ENCODE measurements at regions not wholly inside any gene's neighbourhood (a gene's known extent, or its start where the extent isn't known, plus 50 kb on each side); places are given as distances from the start of the nearest gene placed in this dataset.
"Not testable (repeated sequence)": the region's sequence is repeated elsewhere in the genome, so short reads cannot be mapped to it uniquely, and the experiment has no call there.

DNA sequence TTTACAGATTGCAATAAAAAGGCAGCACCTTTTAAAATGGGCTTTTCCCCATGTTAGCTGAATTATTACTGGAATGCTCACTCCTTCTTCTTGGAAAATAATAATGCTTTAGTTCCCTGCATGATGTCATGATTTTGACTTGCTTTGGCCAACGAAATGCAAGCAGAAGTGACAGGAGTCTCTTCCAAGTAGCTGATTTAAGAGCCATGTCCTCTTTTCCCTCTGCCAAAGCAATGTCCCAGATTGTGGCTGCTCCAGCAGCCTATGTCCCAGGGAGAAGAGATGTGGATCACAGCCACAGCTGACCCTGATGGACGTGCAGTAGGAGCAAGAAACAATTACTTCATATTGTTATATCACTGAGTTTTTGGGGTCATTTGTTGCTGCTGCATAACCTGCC lies 246.6 kb downstream of the HAPSTR1 start:
- no peak for DNase-seq (ENCODE audit: low read depth)

DNA sequence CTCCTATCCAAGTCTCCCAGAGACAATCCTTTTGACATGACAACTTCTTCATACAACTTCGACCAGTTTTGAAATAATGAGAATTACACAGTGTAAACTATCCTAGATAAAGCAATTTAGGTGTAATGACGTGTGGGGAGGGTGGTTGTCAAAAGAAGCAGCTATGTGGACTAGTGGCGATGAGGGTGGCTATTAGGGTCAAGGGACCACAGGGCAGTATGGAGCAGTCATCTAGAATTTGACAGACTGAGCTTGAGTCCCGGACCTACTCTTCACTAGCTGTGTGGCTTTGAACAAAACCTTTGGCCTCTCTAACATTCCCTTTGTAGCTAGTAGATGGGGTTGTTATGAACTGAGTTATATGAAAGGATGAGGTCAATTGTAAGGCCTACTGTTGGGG lies 247.1 kb downstream of the HAPSTR1 start:
- no peak for DNase-seq (ENCODE audit: low read depth)

GRCh38 chr16:9340526-9341256 lies 249.2 kb downstream of the HAPSTR1 start:
- no peak for DNase-seq (ENCODE audit: low read depth)

DNA sequence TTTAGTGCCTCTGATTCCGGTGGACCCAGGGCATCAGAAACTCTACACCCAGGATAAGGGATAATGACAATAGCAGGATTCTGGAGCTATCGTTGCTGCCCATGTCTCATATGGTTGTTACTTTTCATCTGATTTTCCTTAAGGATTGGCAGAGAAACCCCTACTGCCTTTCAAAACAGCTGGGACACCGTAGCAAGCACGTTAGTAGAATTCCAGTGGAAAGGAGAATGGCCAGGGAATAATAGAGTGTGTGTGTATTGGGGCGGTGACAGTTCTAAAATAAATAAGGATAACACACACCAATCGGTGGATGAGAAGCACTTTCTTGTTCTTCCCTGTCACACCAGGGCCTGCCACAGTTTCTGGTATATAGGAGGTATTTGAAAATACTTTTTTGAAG lies 251.8 kb downstream of the HAPSTR1 start:
- DNase-seq (ENCODE audit: low read depth) = no peak

- no peak for DNase-seq (ENCODE audit: low read depth)
These were observed 253.1 kb downstream of the HAPSTR1 start for GRCh38 chr16:9344508-9344907.

DNA sequence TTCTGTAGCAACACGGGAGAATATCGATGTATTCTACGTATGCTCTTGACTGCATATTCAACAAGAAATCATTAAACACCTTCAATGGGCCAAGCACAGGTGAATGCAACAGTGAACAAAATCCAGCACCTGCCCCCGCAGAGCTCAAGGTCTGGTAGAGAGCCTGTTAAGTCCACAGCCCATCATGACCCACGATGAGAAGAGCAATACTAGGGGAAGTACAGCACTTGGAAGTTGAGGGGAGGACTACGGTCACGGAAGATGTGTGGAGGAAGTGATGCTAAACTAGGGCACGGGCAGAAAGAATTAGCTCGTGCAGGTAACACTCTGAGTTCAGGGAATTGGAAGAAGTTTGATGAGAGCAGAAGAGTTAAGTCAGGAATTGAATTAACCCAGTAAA lies 253.6 kb downstream of the HAPSTR1 start:
- DNase-seq (ENCODE audit: low read depth) = no peak

- no peak for DNase-seq (ENCODE audit: low read depth)
These were observed 254.4 kb downstream of the HAPSTR1 start for GRCh38 chr16:9345880-9346279.

- no peak for DNase-seq (ENCODE audit: low read depth)
These were observed 257.5 kb downstream of the HAPSTR1 start for GRCh38 chr16:9348912-9349311.

DNA sequence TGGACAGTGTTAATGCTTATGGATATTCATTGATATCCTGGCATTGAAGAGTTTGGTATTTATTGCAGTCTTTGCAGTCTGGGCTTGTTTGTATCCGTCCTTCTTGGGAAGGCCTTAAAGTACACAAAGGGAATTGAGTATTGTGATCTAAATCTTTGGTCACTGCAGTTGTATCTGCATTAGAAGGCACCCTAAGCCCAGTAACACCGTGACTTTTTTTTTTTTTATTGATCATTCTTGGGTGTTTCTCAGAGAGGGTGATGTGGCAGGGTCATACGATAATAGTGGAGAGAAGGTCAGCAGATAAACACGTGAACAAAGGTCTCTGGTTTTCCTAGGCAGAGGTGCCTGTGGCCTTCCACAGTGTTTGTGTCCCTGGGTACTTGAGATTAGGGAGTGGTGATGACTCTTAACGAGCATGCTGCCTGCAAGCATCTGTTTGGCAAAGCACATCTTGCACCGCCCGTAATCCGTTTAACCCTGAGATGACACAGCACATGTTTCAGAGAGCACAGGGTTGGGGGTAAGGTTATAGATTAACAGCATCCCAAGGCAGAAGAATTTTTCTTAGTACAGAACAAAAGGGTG lies 258.0 kb downstream of the HAPSTR1 start:
- DNase-seq (ENCODE audit: low read depth) = not testable (repeated sequence)

GRCh38 chr16:9350119-9350799 lies 258.8 kb downstream of the HAPSTR1 start:
- not testable (repeated sequence) for DNase-seq (ENCODE audit: low read depth)

GRCh38 chr16:9351440-9351839 lies 260.0 kb downstream of the HAPSTR1 start:
- DNase-seq (ENCODE audit: low read depth) = no peak

GRCh38 chr16:9351841-9352434 lies 260.5 kb downstream of the HAPSTR1 start:
- DNase-seq (ENCODE audit: low read depth) = no peak

GRCh38 chr16:9357829-9358228 lies 266.4 kb downstream of the HAPSTR1 start:
- DNase-seq (ENCODE audit: low read depth) = no peak

- no peak for DNase-seq (ENCODE audit: low read depth)
These were observed 268.6 kb downstream of the HAPSTR1 start for GRCh38 chr16:9360075-9360474.

DNA sequence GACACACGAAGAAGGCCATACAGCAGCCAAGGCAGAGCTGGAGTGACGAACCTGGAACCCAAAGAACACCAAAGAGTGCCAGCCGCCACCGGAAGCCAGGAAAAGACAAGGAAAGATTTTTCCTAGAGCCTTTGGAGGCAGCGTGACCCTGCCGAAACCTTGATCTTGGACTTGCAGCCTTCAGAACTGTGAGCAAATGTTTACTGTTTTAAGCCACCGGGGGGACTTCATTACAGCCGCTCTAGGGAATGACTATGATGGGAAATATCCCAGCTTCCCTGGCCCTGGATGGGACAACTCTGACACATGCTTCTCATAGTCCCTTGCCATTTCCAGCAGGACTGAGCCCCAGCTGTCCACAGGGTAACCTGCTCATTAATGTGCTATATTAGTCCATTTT lies 270.6 kb downstream of the HAPSTR1 start:
- no peak for DNase-seq (ENCODE audit: low read depth)

DNA sequence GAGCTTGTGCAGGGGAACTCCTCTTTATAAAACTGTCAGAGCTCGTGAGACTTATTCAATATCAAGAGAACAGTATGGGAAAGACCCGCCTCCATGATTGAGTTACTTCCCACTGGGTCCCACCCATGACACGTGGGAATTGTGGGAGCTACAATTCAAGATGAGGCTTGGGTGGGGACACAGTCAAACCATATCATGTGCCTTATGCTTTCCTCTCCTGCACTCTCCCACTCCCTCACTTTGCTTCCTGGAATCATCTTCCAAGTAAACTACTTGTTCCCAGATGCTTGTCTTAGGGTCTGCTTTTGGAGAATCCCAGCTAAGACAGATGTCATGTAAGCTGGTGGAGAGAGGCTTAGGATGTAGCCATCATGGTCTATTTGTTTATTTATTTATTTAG lies 271.2 kb downstream of the HAPSTR1 start:
- DNase-seq (ENCODE audit: low read depth) = no peak

- DNase-seq (ENCODE audit: low read depth) = no peak
These were observed 272.1 kb downstream of the HAPSTR1 start for GRCh38 chr16:9363520-9363919.

GRCh38 chr16:9364721-9365369 lies 273.4 kb downstream of the HAPSTR1 start:
- DNase-seq (ENCODE audit: low read depth) = no peak

- no peak for DNase-seq (ENCODE audit: low read depth)
These were observed 273.9 kb downstream of the HAPSTR1 start for GRCh38 chr16:9365370-9365728.

DNA sequence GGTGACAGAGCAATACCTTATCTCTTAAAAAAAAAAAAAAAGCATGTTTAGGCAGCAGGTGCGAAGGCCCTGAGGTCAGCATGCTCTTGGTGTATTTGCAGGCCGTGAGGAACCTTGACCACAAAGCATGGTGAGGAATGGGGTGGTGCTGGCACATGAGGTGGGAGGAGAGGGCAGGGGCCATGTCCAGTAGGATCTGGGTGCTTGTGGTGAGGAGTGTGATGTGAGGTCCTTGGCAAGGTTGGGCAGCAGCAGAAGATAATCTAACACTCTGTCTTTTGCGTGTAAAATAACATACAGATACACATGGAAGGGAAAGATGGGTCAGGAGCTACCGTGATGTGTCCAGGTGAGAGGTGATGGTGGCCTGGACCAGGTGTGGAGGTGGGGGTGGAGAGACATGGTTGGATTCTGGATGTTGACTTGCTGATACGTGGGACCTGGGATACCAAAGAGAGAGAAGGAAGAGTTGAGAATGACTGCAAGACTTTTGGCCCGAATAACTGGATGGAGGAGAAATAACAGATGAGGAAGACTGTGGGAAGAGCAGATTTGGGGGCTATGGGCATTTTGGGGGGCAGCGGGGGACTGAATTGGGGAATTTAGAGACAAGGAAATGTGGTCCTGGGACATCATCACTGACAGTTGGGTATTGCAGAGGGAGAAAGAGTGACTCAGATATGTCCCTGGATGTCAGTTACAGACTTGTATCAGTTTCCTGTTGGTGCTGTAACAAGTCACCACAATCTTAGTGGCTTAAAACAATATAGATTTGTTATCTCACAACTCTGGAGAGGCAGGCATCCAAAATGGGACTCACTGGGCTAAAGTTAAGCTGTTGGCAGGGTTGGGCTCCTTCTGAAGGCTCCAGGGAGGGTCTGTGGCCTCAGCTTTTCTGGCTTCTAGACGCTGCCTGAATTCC lies 274.9 kb downstream of the HAPSTR1 start:
- DNase-seq (ENCODE audit: low read depth) = no peak

DNA sequence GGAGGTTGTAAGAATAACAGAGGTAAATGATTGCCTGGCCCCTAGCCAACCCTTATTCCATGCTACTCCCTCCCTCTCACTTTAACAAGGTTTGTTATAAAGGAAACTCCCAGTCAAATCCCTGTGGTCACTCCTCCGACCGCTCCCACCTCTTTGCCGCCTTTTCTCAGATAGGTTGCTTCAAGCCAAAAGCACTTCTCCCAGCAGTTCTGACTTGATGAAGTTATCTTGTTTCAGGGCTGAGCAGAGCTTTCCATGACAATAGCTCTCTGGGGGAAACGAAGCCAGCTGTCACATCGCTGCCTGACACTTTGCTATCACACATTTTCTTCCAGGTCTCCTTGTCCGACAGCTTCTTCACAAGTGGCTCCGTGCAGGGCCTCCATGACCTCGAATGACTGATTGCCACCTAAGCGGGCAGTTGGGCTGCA lies 278.6 kb downstream of the HAPSTR1 start:
- no peak for DNase-seq (ENCODE audit: low read depth)
